ENCODE measurements at regions not wholly inside any gene's neighbourhood (a gene's known extent, or its start where the extent isn't known, plus 50 kb on each side); places are given as distances from the start of the nearest gene placed in this dataset.

DNA sequence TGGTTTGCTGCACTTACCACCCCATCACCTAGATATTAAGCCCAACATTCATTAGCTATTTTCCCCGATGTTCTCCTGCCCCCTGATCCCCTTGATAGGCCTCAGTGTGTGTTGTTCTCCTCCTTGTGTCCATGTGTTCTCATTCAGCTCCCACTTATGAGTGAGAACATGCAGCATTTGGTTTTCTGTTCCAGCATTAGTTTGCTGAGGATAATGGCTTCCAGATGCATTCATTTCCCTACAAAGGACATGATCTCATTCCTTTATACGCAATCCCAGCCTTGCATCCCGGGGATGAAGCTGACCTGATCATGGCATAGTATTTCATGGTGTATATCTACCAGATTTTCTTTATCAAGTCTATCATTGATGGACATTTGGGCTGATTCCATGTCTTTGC is 99.0 kb upstream of the DCAF12L2 start:
- TF ChIP-seq CTCF (conservative IDR thresholded peaks at IDR 0.05) (no peak), ZFX (IDR thresholded peaks at IDR 0.05) (no peak)
